HG03280 (cell line): ENCODE measurements at regions not wholly inside any gene's neighbourhood (a gene's known extent, or its start where the extent isn't known, plus 50 kb on each side); places are given as distances from the start of the nearest gene placed in this dataset.
"Not testable (repeated sequence)": the region's sequence is repeated elsewhere in the genome, so short reads cannot be mapped to it uniquely, and the experiment has no call there.

ENCODE experiments used
- ATAC-seq: cut with Tn5 transposase; IDR thresholded peaks from one replicate; pipeline ENCODE4 v1.9.1; 2021; ENCODE audit warnings: mild to moderate bottlenecking, moderate library complexity; ENCODE audit not compliant: unreplicated experiment

DNA sequence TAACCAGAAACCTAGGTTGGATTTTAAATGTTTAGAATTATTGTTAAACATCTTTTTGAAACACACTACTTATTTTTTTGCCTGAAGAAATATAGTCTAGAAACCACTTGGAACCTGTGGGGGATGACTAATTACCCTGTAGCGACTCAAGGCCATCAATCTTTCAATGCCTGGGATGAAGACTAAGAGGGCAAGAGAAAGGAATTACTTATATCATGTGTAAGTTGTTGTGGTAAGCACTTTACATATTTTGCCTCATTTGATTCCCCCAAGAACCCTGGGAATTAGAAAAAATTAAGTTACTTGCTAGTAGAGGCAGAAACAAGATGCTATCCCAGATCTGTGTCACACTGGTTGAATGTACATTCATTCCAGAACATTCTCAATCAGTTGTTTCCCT lies 170.9 kb upstream of the GRIA3 start:
- ATAC-seq, result no peak

DNA sequence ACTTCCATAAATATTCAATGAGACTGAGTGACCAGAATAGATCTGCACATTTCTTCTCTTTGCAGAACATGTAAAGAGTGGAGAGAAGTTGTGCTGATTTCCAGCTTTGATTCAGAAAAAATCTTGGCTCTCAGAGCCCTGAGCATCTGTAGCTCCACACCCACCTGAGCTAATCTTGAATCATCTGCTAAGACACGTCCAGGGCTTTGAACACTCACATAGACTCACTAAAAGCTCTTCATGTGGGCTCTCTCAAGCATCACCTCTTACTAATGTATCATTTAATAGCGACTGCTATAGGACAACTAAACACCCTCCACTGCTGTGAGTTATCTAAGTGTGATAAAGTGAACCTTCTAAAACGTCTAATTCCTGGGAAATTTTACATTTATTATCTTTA lies 147.7 kb upstream of the GRIA3 start:
- no peak for ATAC-seq

DNA sequence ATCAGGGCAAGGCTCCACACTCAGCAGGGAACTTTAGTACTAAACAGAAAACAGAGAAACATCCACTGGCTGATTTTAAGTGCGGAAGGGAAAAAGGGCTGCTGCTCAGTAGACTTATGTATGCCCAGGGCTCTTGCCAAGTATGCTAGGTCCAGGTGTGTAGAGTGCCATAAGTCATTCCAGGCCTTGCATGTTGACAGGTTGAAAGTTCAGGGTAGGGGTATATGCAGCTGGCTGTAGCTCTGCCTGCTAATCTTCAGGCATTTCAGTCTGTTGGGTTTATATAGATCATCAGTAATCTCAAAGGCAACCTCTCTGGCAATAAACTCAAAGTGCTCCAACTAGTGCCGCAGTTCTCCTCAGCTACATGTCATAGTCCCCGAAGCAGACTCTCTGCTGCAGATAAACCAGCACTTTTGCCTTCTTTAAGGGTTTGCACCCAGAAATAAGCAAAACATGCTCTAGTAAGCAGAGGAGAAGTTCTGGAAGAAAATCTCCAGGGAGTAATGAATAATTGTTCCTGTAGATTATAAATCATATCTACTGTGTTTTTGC lies 134.9 kb upstream of the GRIA3 start:
- no peak for ATAC-seq

DNA sequence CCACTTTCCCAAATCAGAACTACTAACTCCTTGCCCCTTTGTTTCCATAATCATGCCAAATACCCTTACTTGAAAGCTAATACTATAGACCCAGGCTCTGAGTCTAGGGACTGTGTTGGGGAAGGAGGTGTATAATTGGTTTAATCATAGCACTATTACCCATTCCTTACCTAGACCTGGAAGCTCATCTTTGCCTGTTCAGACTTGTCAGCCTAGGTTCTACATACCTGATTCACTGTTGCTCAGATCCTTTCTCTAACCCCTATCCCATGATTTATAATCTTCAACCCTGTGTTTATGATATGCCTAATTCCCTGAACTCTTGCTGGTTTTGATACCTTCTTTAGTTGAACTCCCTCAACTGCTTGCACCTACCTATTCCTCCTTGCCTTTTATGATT lies 123.1 kb upstream of the GRIA3 start:
- no peak for ATAC-seq

DNA sequence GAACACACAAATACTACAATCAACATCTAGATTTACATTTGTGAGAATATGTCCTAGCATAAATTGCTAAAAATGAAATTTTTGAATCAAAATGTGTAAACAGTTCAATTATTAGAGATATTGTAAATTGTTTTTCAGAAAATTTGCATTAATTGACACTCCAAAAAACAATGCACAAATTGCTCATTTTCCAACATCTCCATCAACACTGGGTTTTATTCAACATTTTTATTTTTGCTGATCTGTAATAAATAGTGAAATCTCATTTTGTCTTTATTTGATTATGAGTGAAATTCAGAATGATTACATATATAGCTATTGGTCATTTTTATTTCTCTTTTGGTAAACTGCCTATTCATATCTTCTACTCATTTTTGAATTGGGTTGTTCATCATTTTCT lies 120.0 kb upstream of the GRIA3 start:
- no peak for ATAC-seq

DNA sequence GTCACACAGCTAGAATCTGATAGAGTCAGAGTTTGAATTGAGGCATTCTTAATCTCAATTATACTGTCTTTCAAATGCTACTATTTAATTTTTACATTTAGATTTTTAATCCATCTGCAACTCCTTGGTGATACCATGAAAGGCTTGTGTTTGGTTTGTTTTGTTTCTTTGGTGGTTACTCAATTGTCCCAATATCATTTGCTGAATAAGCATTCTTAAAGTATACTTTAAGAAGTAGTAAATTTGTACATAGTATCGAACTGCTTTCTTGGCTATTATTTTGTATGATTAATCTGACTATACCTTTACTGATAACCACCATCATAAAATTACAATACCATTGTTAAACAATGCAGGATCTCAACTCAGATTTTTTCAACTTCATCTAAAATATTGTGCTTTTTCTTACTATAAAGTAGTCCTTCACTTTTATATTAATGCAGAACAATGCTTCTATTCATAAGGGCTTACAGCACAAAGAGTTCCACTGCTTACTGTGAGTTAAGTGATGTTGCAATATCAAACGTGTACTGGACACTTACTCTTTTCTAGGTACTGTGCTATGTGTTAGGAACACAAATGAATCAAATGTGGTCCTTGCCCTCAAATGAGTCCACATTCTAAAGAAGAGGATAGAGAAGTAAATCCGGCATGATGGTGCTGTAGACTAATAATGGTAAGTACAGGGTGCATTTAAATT lies 111.2 kb upstream of the GRIA3 start:
- ATAC-seq, result no peak

DNA sequence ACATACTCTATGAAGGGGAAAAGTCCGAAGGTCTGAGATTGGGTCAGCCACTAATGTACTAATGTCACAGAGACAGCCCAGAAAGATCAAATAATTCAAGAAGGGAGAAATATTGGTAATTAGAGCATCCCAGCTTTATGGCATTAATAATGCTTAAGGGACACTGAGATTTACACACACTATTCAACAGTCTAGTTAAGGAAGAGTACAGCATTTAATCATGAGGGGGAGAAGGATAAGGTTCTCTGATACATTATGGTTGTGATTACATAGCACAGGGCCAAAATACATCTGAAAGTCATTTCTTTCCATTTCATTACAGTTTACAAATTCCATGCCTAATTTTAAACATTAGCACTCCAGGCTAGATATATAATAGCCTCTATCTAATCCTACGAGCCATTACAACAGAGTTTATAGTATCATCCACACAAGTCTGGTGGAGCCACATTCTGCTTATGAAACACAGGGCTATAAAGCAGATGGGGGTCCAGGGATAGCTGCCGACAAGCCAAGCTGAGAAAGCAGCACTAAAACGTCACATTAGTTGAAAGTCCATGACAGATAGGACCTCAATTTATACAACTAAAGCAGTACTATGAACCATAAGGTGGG lies 108.0 kb upstream of the GRIA3 start:
- ATAC-seq, result no peak

DNA sequence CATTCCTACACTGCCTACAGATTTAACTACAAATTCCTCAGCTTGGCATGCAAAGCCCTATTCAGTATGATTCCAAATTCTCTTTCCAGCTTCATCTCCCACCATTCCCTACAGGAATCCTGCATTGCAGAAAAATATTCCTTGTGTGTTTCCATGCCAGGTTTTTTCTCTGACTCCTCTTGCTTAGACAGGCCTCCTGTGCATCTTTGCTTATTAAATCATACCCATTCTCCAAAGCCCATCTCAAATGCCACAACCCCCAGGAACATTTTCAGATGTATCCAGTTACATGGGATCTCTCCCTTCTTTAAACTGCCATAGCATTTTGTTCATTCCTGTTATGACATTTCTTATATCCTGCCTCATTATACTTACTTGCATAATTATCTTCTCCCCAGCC lies 106.4 kb upstream of the GRIA3 start:
- ATAC-seq, result no peak

DNA sequence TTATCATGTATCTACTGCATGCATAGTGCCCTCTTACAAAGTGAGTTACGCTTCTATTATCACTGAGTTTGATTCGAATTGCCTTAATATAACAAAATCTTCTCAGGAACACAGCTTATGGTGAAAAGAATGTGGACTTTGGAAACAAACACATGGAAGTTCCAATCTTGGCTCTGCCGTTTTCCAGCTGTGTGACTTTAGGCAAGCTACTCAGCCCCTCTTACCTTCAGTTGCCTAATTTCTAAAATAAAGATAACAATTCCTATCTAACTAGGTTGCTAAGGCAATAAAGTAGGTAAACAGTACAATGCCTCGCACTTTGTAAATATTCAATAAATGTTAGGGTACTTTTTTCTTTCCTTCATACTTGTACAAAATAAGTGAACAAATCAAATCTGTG lies 104.0 kb upstream of the GRIA3 start:
- no peak for ATAC-seq

DNA sequence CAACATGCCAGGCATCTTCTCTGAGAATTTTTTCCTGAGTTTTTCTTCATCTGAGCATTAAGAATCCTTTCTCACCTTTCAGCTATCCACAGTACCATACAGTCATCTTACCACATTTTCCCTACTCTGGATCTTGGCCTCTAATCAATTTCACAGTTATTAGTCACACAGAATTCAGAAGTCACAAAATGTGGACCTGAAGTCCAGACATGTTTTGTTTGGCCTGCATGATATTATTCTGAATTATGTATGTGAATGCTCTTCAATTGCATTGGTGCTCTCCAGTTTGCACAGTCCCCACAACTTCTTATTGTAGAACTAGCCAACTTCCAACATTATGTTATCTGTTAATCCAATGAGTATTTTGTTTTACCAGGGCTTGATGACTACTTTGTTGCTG lies 102.3 kb upstream of the GRIA3 start:
- no peak for ATAC-seq

DNA sequence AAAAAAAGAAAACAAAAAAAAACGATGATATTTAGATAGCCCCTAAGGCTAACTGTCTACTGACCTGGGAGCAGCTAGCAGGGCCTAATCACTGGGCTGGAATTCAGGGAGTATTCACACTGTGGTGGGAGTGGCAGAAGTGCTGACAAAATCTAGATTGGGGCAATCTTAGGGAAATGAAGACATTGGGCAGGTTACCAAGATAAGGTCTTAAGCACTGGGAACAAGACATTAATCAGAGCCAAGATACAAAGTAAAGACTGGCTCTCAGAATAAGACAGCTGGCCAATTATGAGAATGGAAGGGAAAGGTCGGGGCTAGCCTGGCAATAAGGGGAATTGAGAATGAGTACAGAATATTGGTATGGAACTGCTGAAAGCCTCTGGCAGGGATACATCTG lies 100.2 kb upstream of the GRIA3 start:
- no peak for ATAC-seq

DNA sequence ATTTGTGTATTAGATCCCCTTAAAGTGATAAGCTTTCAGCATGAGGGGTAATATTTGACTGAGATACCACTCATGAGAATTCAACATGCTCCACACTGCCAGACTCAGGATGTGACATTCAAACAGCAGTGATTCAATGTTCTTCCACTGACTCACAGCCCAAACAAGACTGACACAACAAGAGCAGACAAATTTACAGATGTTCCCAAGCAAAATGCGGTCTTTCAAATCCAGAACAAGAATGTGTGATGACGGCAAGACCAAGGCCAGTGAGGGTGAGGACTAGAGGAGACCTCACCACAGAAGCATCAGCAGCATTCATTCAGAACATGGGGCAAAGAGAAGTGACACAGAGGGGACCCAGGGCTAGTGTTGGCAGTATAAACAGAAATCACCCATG lies 99.3 kb upstream of the GRIA3 start:
- ATAC-seq, result no peak

DNA sequence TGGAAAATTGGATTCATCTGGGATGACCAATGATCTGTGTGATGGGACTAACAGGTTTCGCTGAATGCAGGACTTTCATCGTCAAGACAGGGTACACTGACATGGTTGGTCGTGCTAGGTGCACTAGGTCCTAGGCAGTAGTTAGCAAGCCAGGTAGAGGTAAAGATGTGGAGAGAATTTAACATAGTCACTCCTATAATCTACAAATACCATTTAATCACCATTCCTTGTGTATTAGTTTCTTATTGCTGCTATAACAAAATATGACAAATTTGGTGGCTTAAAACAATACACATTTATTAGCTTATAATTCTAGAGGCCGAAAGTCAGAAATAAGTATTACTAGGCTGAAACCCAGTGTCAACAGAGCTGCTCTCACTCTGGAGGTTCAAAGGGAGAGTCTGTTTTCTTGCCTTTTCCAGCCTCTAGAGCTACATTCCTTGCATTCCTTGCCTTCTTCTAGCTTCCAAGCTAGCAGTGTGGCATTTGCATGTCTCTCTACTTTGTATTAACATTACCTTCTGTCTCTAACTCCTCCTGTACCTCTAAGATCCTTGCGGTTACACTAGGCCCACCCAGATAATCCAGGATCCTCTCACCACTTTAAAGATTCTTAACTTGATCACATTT lies 98.7 kb upstream of the GRIA3 start:
- ATAC-seq, result no peak

DNA sequence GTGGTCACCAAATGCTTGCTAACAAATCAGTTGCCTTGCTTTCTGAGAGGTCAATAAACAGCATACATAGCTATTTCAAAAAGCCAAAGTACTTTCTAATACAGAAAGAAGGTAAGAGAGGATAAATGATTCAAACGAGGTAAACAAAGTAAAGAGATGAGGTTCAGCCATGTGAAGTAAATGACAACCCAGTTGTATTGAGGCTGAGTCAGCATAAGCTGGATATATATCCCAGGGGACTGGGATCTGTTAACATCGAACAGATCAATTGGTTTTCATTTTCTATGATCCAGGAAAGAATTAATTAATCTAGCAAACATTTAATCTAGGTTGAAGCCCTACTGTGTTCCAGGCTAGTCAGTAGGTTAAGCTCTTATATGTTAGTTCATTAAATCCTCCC lies 97.3 kb upstream of the GRIA3 start:
- no peak for ATAC-seq

DNA sequence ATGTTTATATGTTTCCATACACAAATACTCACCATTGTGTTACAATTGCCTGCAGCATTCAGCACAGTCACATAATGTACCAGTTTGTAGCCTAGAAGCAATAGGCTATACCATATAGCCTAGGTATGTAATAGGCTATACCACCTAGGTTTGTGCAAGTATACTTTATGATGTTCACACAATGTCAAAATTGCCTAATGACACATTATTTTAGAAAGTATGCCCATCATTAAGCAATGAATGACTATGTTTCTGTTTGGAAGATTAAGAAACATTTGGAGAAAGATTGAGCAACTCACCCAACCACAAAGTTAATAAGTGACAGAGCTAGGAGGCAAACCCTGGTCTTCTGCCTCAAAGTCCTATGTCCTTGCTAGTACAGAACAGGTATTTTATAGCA lies 96.8 kb upstream of the GRIA3 start:
- ATAC-seq, result no peak

DNA sequence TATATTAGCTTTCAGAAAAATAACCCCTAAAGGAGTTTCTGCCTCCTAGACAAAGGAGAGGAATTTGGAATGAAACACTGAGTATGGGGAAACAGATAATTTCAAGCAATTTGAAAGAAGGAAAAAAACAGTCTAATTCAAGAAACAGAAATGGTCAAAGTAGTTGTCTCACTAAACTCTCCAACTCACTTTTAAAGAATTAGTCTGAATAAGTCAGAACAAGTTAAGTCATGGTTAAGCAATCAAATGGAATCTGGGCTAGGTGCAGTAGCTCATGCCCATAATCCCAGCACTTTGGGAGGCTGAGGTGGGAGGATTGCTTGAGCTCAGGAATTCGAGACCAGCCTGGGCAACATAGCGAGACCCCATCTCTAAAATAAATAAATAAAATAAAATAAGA lies 95.7 kb upstream of the GRIA3 start:
- no peak for ATAC-seq

DNA sequence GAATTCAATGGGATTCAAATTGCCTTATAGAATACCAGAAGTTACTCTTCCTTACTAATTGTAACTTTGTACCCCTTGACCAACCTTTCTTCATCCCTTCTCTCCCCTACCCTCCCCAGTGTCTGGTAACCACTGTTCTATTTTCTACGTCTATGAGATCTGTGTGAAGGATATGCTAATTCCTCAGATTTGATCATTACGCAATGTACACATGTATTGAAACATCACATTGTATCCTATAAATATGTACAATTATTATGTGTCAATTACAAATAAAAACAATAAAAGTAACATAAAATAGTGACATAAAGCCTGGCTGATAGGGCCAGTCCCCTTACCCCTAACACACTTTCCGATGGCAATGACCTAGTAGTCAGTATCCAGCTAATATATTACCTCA lies 95.1 kb upstream of the GRIA3 start:
- ATAC-seq, result no peak

DNA sequence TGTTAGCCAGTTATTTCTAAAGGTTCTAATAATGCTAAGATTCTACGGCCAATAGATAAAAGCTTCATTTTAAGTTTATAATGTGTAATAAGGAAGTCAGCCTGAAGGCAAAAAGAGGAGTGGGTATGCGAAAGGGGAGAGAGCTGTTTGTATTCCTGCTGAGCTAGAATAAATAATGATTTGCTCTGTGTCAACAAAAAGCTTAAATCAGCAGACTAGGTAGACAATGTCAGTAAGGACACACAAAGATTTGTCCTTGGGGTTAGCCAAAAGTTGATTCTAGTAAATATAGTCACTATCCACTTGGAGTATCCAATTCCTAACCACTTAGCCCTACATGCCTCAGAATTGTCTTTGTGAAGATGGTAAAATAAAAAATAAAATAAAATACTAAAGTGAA lies 90.3 kb upstream of the GRIA3 start:
- no peak for ATAC-seq

DNA sequence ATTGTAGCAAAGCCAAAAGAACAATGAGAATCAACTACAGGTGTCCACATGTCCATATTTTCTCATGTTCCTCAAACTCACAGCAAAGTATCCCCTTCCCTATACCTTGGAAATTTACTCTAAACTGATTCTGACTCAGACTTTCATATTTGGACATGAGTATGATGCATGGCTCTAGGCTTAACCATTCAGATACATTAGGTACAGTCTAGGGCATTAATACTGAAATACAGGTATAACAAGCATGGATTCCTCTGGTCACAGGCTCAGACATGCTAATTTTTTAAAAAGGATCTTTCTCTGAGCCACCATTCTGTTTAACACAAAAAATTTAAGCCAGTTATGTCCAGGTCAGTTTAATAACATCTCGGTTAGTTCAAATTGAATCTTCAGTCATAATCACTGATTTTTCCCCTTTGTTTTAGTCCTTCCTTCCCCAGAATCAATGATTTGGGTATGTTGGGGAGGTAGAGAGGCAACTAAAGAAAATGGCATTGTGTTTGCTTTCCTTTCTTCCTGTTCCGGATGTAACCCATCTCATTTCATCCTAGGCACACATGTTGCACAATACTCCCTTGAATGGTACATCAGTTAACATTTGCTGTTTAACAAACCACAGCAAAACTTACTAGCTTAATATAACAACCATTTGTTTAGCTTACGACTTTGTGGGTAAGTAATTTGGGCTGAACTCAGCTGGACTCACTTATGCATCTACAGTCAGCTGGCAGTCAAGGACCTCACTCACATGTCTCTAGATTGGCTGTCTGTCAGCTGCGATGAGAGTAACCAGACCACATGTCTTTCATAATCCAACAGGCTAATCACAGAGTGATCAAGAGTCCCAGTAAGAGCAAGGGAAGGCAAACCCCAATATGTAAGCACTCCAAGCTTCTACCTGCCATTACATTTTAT lies 75.3 kb upstream of the GRIA3 start:
- no peak for ATAC-seq

DNA sequence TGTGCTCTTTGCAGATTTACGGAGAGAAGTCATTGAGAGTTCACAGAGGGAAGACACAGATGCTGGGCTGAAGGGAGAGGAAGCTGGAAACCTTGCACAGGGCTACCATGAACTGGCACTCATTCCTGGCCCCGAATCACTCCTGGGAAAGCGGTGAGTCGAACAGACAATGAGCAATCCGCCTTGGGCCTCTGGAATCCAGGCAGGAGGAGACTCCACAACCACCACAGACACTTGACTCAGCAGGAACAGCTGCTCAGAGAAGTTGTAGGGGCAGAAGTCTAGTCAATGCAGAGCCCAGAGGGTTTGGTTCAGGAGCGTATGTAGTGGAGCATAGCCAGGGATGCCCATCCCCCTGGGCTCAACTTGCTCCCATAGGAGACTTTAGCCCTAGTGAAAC lies 62.8 kb upstream of the GRIA3 start:
- no peak for ATAC-seq

DNA sequence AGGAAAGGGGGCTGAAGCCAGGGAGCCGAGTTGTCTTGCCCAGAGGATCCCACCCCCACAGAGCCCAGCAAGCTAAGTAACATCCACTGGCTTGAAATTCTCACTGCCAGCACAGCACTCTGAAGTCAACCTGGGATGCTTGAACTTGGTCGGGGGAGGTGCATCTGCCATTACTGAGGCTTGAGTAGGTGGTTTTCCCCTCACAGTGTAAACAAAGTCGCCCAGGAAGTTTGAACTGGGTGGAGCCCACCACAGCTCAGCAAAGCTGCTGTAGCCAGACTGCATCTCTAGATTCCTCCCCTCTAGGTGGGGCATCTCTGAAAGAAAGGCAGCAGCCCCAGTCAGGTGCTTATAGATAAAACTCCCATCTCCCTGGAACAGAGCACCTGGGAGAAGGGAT lies 54.3 kb upstream of the GRIA3 start:
- ATAC-seq, result not testable (repeated sequence)
